ENCODE measurements at regions not wholly inside any gene's neighbourhood (a gene's known extent, or its start where the extent isn't known, plus 50 kb on each side); places are given as distances from the start of the nearest gene placed in this dataset.

DNA sequence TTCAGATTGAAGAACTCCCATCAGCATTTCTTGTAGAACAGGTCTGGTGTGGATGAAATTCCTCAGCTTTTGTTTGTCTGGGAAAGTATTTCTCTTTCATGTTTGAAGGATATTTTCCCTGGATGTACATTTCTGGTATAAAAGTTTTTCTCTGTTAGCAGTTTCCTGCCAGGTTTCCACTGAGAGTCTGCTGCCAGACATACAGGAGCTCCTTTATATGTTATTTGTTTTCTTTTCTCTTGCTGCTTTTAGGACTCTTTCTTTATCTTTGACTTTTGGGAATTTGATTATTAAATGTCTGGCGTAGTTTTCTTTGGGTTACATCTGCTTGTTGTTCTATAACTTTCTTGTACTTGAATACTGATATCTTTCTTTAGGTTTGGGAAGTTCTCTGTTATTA, 486.5 kb downstream of the ARAP2 start:
- no peak for ATAC-seq
- TF ChIP-seq CSDC2 (CRISPR knock-in tag; IDR thresholded peaks at IDR 0.05): no peak

DNA sequence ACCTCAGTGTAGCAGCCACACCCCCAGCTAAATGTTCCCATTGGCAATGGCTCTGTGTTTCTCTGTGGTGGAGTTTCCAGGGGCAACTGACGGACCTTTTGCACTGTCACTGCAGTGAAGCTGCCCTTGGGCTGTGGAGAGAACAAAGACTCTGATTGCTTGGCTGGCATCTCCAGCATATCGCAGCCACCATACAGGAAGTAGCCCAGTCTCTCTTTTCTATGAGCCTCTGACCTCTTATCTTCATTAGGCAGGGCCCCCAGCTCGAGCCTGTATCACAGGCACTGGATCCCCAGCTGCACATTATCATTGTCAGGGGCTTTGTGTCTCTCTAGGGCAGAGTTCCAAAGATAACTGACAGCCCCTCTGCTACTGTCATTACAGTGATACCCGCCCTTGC, 483.5 kb downstream of the ARAP2 start:
- ATAC-seq: no peak
- TF ChIP-seq, protein P1, sequence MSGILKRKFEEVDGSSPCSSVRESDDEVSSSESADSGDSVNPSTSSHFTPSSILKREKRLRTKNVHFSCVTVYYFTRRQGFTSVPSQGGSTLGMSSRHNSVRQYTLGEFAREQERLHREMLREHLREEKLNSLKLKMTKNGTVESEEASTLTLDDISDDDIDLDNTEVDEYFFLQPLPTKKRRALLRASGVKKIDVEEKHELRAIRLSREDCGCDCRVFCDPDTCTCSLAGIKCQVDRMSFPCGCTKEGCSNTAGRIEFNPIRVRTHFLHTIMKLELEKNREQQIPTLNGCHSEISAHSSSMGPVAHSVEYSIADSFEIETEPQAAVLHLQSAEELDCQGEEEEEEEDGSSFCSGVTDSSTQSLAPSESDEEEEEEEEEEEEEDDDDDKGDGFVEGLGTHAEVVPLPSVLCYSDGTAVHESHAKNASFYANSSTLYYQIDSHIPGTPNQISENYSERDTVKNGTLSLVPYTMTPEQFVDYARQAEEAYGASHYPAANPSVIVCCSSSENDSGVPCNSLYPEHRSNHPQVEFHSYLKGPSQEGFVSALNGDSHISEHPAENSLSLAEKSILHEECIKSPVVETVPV (CRISPR knock-in tag; IDR thresholded peaks at IDR 0.05): no peak
- TF ChIP-seq TOX (CRISPR knock-in tag; IDR thresholded peaks at IDR 0.05; ENCODE audit: borderline replicate concordance): no peak

DNA sequence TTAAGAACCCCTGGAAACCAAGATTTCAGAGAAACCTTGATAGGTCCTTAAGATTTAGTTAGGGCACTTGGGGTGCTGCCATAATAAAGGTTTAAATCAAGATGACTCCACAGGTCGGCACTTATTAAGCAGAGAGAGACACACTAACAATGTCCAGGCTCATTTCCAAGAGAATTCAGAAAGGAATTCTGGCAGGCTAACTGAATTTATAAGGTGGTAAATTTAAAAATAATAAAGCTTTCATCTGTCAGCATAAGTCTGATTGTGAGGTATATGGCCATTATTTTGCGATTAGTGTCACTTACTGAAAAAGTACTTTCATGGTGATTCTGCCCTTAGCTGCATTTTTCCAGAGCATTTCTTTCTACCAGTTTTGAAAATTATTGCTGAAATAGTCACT, 472.7 kb downstream of the ARAP2 start:
- TF ChIP-seq RARB (CRISPR knock-in tag; IDR thresholded peaks at IDR 0.05) (peak; percentile 66; the same call in 1 of the 2 replicates), ISL1 (CRISPR knock-in tag; IDR thresholded peaks at IDR 0.05) (peak; percentile 27; the same call in 1 of the 2 replicates), ZFP30 (CRISPR knock-in tag; IDR thresholded peaks at IDR 0.05) (no peak), TOX (CRISPR knock-in tag; IDR thresholded peaks at IDR 0.05; ENCODE audit: borderline replicate concordance) (peak; percentile 77; the same call in 1 of the 2 replicates), OSR1 (CRISPR knock-in tag; IDR thresholded peaks at IDR 0.05) (no peak)
- ATAC-seq: peak; percentile 82

DNA sequence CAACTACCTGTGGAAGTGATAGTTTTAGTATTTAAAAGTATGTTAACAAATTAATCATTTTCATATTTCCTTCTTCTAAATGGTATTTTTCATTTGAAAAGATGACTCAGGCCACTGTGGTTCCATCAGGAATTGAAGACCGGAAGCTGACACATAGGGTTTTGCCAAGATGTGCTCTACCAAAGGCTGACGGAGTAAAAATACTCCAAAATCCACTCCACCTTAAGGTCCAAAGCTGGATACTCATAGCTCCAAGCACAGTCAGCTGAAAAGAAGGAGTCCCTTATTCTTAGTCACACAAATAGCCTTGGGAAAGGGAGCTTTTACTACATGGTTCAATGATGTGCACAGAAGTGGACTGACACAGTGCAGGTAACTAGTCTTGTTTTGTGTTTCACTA, 472.0 kb downstream of the ARAP2 start:
- peak; percentile 85 for ATAC-seq
- no peak for TF ChIP-seq SNAI2 (CRISPR knock-in tag; IDR thresholded peaks at IDR 0.05)
- TF ChIP-seq, protein P2, sequence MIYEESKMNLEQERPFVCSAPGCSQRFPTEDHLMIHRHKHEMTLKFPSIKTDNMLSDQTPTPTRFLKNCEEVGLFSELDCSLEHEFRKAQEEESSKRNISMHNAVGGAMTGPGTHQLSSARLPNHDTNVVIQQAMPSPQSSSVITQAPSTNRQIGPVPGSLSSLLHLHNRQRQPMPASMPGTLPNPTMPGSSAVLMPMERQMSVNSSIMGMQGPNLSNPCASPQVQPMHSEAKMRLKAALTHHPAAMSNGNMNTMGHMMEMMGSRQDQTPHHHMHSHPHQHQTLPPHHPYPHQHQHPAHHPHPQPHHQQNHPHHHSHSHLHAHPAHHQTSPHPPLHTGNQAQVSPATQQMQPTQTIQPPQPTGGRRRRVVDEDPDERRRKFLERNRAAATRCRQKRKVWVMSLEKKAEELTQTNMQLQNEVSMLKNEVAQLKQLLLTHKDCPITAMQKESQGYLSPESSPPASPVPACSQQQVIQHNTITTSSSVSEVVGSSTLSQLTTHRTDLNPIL (CRISPR knock-in tag; IDR thresholded peaks at IDR 0.05; ENCODE audit: low read depth): no peak
- no peak for TF ChIP-seq TCF4 (CRISPR knock-in tag; IDR thresholded peaks at IDR 0.05; ENCODE audit: borderline replicate concordance)
- TF ChIP-seq ESRRG (CRISPR knock-in tag; IDR thresholded peaks at IDR 0.05): no peak
- TF ChIP-seq ARNTL (CRISPR knock-in tag; IDR thresholded peaks at IDR 0.05; ENCODE audit: borderline replicate concordance, low read depth): no peak
- TF ChIP-seq TOX (CRISPR knock-in tag; IDR thresholded peaks at IDR 0.05; ENCODE audit: borderline replicate concordance): no peak
- no peak for TF ChIP-seq PPARA (CRISPR knock-in tag; IDR thresholded peaks at IDR 0.05; ENCODE audit: borderline replicate concordance)
- TF ChIP-seq CSDC2 (CRISPR knock-in tag; IDR thresholded peaks at IDR 0.05): no peak
- no peak for TF ChIP-seq ISL1 (CRISPR knock-in tag; IDR thresholded peaks at IDR 0.05)

DNA sequence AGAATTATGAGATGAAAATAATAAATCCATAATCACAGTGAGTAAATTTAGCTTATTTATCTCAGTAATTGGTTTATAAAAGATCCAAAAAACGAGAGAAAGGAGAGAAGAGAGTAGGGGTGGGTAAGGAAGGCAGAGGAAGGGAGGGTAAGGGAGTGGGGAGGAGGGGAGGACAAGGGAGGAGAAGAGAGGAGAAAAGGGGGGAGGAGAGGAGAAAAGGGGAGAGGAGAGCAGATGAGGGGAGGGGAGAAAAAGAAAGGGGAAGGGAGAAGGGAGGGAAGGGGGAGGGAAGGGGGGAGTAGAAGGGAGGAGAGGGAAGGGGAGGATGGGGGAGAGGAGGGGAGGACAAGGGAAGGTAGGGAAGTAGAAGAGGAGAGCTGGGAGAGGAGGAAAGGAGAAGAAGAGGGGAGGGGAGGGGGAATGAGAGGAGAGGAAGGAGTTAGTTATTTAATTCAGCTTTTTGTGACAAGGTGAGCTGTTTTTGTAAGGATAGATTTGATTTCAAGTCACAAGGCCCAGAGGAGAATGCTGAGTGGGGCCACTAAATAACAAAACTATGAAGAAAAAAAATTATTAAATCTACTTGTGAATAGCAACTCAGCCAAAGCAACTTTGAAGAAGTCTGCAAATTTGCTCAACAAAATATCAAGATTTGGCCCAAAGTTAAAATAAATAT, 454.3 kb downstream of the ARAP2 start:
- ATAC-seq: no peak
- TF ChIP-seq, protein P1 (CRISPR knock-in tag; IDR thresholded peaks at IDR 0.05): no peak

DNA sequence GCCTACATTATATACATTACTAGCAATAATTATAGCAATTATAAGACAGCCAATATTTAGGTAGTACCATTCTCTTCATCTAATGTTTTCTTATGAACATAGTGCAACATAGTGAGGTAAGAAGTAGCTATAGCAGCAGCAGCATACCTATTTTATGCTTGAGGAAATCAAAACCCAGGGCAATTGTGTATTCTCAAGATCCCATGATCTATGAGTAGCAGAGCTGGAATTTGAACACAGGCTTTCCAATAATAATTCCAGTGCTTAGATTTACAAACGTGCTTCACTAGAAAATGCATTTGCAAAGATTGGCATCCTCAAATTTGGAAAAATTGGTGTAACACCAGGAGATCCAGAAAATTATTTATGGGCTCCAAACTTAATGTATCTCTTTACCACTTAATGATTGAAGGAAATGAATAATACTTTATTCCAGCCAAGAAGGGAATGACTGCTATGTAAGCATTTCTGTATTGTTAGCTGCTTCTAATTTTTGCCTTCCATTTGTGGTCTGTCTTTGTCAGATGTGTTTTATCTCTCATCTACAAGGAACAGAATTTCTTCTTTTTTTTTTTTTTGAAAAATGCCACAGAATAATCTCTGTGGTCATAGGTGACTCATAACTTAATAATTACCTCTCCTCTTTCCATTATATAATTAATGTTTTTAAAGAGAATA, 451.1 kb downstream of the ARAP2 start:
- TF ChIP-seq TOX (CRISPR knock-in tag; IDR thresholded peaks at IDR 0.05; ENCODE audit: borderline replicate concordance) (peak; percentile 55; the same call in 1 of the 2 replicates), ISL1 (CRISPR knock-in tag; IDR thresholded peaks at IDR 0.05) (no peak), OSR1 (CRISPR knock-in tag; IDR thresholded peaks at IDR 0.05) (no peak), ZNF565 (CRISPR knock-in tag; conservative IDR thresholded peaks at IDR 0.05; ENCODE audit: low read depth) (no peak)
- ATAC-seq: peak; percentile 93

GRCh38 chr4:35793766-35794165, 450.5 kb downstream of the ARAP2 start:
- ATAC-seq: peak; percentile 62
- TF ChIP-seq, protein P3, sequence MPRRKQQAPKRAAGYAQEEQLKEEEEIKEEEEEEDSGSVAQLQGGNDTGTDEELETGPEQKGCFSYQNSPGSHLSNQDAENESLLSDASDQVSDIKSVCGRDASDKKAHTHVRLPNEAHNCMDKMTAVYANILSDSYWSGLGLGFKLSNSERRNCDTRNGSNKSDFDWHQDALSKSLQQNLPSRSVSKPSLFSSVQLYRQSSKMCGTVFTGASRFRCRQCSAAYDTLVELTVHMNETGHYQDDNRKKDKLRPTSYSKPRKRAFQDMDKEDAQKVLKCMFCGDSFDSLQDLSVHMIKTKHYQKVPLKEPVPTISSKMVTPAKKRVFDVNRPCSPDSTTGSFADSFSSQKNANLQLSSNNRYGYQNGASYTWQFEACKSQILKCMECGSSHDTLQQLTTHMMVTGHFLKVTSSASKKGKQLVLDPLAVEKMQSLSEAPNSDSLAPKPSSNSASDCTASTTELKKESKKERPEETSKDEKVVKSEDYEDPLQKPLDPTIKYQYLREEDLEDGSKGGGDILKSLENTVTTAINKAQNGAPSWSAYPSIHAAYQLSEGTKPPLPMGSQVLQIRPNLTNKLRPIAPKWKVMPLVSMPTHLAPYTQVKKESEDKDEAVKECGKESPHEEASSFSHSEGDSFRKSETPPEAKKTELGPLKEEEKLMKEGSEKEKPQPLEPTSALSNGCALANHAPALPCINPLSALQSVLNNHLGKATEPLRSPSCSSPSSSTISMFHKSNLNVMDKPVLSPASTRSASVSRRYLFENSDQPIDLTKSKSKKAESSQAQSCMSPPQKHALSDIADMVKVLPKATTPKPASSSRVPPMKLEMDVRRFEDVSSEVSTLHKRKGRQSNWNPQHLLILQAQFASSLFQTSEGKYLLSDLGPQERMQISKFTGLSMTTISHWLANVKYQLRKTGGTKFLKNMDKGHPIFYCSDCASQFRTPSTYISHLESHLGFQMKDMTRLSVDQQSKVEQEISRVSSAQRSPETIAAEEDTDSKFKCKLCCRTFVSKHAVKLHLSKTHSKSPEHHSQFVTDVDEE (CRISPR knock-in tag; IDR thresholded peaks at IDR 0.05): no peak
- TF ChIP-seq BACH2 (CRISPR knock-in tag; IDR thresholded peaks at IDR 0.05; ENCODE audit: borderline replicate concordance): no peak
- no peak for TF ChIP-seq CSDC2 (CRISPR knock-in tag; IDR thresholded peaks at IDR 0.05)
- no peak for TF ChIP-seq ZFP30 (CRISPR knock-in tag; IDR thresholded peaks at IDR 0.05)
- no peak for TF ChIP-seq OSR1 (CRISPR knock-in tag; IDR thresholded peaks at IDR 0.05)
- TF ChIP-seq ZNF8 (CRISPR knock-in tag; IDR thresholded peaks at IDR 0.05): no peak
- no peak for TF ChIP-seq ZNF70 (CRISPR knock-in tag; IDR thresholded peaks at IDR 0.05)
- no peak for TF ChIP-seq ZC3H10 (CRISPR knock-in tag; IDR thresholded peaks at IDR 0.05)
- no peak for TF ChIP-seq ZFP3 (CRISPR knock-in tag; IDR thresholded peaks at IDR 0.05)
- TF ChIP-seq TOX (CRISPR knock-in tag; IDR thresholded peaks at IDR 0.05; ENCODE audit: borderline replicate concordance): no peak
- TF ChIP-seq ARNTL (CRISPR knock-in tag; IDR thresholded peaks at IDR 0.05; ENCODE audit: borderline replicate concordance, low read depth): no peak
- TF ChIP-seq POU6F1 (CRISPR knock-in tag; IDR thresholded peaks at IDR 0.05; ENCODE audit: borderline replicate concordance, low read depth): no peak

All from SK-N-SH treated with all-trans-retinoic acid at 6 μM for 48 hours (cell line).